Stomach (tissue), 8 donors: ENCODE measurements at regions not wholly inside any gene's neighbourhood (a gene's known extent, or its start where the extent isn't known, plus 50 kb on each side); places are given as distances from the start of the nearest gene placed in this dataset.

Experiments
- DNase-seq, 2 donors: peaks; one replicate each; pipeline versions ENCODE4 v3.0.0 to v3.0.0-alpha.2; 2013 to 2019
- H3K27ac ChIP-seq, 5 donors: fragments of 200-600 bp in 4 of 5; sonication (generic) in 4 of 5; one replicate each; pipeline ENCODE4 v1.5.1; 2013 to 2019; ENCODE audit warnings: mild to moderate bottlenecking in 1 of 5, moderate library complexity in 1 of 5
- H3K27me3 ChIP-seq, 3 donors: fragments of 200-600 bp; sonication (generic); one replicate each; pipeline ENCODE4 v1.5.1; 2017 to 2019; ENCODE audit warnings: mixed run types in 1 of 3
- H3K36me3 ChIP-seq, 4 donors: fragments of 200-600 bp; sonication (generic); 1 replicate in 3 of 4; 2 replicates in 1 of 4; pipeline ENCODE4 v1.5.1; 2016 to 2019
- H3K4me1 ChIP-seq, 4 donors: fragments of 200-600 bp; sonication (generic); one replicate each; pipeline ENCODE4 v1.5.1; 2016 to 2019
- H3K4me3 ChIP-seq, 4 donors: fragments of 200-600 bp; sonication (generic) in 3 of 4; one replicate each; pipeline ENCODE4 v1.5.1; 2016 to 2019; ENCODE audit warnings: mild to moderate bottlenecking in 1 of 4
- H3K9me3 ChIP-seq, 4 donors: fragments of 200-600 bp; sonication (generic); one replicate each; pipeline ENCODE4 v1.5.1; 2016 to 2019
- EP300 ChIP-seq: sonication (generic); formaldehyde crosslinking; IDR thresholded peaks from one replicate; pipeline ENCODE4 v1.6.1; 2017; ENCODE audit warnings: antibody characterized with exemption
- POLR2A ChIP-seq, 4 donors: fragments of 450-650 bp; IDR thresholded peaks; one replicate each; pipeline ENCODE4 v1.6.1; 2016; ENCODE audit warnings: antibody characterized with exemption in 4 of 4, control low read depth in 2 of 4, mild to moderate bottlenecking in 1 of 4, moderate library complexity in 1 of 4
- POLR2AphosphoS5 ChIP-seq, 3 donors: sonication (generic); formaldehyde crosslinking; IDR thresholded peaks; one replicate each; pipeline ENCODE4 v1.6.1; 2016; ENCODE audit warnings: antibody characterized with exemption in 3 of 3
- WGBS, 5 donors: extraction: QIAGEN DNeasy Blood & Tissue Kit in 3 of 5; methylation state at CpG; one replicate each; pipeline versions ENCODE4 v1.1.5 to v1.1.7; 2013 to 2018; 5-methylcytosine and 5-hydroxymethylcytosine counted together
- intact Hi-C: fragments of 100-400 bp; cut with DNase I; formaldehyde crosslinking; loops from one replicate; pipeline ENCODE4 v1.15.1; 2023; ENCODE audit warnings: low total_unique reads
- TF ChIP-seq, protein P1 (sequence below), 7 experiments: fragments of 450-650 bp in 4 of 7; fragments of 200-600 bp in 3 of 7; sonication (generic) in 3 of 7; IDR thresholded peaks; one replicate each; pipeline ENCODE4 v1.5.1; 2016 to 2019; ENCODE audit warnings: antibody characterized with exemption in 7 of 7, control low read depth in 2 of 7, mild to moderate bottlenecking in 1 of 7
- donor health status: healthy with polysubstance abuse.
- donor health status: Bipolar disorder and iron deficiency.
- donor health status: healthy.

DNA sequence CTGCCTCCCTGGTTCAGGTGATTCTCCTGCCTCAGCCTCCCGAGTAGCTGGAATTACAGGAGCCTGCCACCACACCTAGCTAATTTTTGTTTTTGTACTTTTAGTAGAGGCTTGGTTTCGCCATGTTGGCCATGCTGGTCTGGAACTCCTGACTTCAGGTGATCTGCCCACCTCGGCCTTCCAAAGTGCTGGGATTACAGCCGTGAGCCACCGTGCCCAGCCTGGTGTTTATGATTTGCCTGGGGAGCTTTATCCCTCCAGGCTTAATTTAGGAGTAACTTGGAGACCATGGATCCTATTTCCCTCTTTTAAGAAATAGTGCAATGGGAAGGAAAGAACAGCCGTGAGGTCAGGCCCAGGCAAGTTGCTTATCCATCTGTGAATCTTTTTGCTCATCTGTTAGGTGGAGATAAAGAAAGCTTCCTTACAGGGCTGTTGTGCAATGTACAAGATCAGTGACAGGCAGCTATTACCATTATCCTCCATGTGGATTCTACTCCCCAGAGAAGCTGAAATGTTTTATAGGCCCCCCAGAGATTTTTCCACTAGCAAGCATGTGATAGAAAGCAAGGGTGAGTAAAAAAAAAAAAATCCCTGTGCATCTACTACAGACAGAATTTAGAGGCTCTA is 104.9 kb upstream of the MGAT5 start:
- TF ChIP-seq POLR2AphosphoS5 (IDR thresholded peaks at IDR 0.05) (no peak), POLR2A (IDR thresholded peaks at IDR 0.05) (no peak), EP300 (no peak)
- H3K27ac ChIP-seq = no peak overlapping the region
- H3K4me1 ChIP-seq = peaks cover 10 to 22% (median 17%) of the 10 kb centered on the region in 4 donors
- no peaks in the 10 kb centered on the region for H3K27me3 ChIP-seq
- intact Hi-C loops = no loop called here
- no peaks in the 10 kb centered on the region for H3K9me3 ChIP-seq
- H3K36me3 ChIP-seq = peaks cover 0 to 18% (median 3%) of the 10 kb centered on the region in 4 donors
- DNase-seq = no peak
- WGBS, 5 donors = 92 to 98% (median 95%) methylated on average over 6 of the region's 6 CpGs
- no peak overlapping the region for H3K4me3 ChIP-seq

DNA sequence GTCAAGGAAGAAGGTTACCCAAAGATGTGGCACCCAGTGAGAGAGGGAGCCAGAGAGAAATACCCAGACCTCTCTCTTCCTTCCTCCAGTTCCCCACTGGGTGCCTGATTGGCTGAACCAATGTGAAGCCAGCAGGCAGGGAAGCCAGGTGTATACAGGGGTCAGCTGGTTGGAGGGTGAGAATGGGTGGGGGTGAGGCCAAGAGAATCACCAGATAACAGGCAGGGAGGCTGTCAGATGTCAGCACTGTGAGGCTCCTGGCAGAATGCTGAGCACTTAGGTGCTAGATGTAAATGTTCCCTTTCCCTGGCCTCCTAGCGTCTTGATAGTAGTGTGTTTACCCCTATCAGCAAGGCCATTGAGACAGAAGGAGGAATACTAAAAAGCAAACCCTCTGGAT is 104.0 kb upstream of the MGAT5 start:
- intact Hi-C loops = no loop called here
- no peaks in the 10 kb centered on the region for H3K27me3 ChIP-seq
- WGBS, 5 donors = 0 to 67% (median 25%) methylated on average over 1 of the region's 1 CpG
- H3K4me3 ChIP-seq = no peak overlapping the region
- DNase-seq = no peak
- peaks cover 0 to 18% (median 3%) of the 10 kb centered on the region in 4 donors for H3K36me3 ChIP-seq
- TF ChIP-seq, protein P1, sequence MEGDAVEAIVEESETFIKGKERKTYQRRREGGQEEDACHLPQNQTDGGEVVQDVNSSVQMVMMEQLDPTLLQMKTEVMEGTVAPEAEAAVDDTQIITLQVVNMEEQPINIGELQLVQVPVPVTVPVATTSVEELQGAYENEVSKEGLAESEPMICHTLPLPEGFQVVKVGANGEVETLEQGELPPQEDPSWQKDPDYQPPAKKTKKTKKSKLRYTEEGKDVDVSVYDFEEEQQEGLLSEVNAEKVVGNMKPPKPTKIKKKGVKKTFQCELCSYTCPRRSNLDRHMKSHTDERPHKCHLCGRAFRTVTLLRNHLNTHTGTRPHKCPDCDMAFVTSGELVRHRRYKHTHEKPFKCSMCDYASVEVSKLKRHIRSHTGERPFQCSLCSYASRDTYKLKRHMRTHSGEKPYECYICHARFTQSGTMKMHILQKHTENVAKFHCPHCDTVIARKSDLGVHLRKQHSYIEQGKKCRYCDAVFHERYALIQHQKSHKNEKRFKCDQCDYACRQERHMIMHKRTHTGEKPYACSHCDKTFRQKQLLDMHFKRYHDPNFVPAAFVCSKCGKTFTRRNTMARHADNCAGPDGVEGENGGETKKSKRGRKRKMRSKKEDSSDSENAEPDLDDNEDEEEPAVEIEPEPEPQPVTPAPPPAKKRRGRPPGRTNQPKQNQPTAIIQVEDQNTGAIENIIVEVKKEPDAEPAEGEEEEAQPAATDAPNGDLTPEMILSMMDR (IDR thresholded peaks at IDR 0.05) = no peak
- TF ChIP-seq POLR2AphosphoS5 (IDR thresholded peaks at IDR 0.05) = no peak
- no peak for TF ChIP-seq EP300
- no peak for TF ChIP-seq POLR2A (IDR thresholded peaks at IDR 0.05)
- no peaks in the 10 kb centered on the region for H3K9me3 ChIP-seq
- H3K4me1 ChIP-seq = peaks cover 10 to 30% (median 16%) of the 10 kb centered on the region in 4 donors
- no peak overlapping the region for H3K27ac ChIP-seq

DNA sequence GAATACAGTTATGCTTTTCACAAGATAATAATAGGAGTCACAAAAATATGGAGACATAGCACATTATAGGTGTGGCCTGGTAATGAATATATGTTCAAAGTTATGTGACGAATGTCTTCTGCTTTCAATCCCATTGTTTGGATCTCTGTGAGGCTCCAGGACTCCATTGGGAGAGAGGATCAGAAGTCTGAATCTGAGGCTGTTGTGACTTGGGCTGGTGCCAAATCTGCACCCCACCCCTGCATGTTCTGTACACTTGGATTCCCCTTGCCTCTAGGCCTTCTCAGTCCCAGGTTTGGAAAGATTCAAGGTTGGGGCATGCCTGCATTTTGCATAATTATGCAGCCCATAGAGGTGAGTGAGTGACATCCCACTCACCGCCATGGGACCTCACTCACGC is 103.1 kb upstream of the MGAT5 start:
- no peak for TF ChIP-seq POLR2AphosphoS5 (IDR thresholded peaks at IDR 0.05)
- no peak for TF ChIP-seq EP300
- TF ChIP-seq, protein P1 (IDR thresholded peaks at IDR 0.05) = no peak
- no peak for TF ChIP-seq POLR2A (IDR thresholded peaks at IDR 0.05)
- no peaks in the 10 kb centered on the region for H3K27me3 ChIP-seq
- intact Hi-C loops = no loop called here
- H3K27ac ChIP-seq = no peak overlapping the region
- no peak overlapping the region for H3K4me3 ChIP-seq
- WGBS, 5 donors = 84 to 99% (median 96%) methylated on average over 3 of the region's 3 CpGs
- H3K4me1 ChIP-seq = peaks cover 10 to 30% (median 14%) of the 10 kb centered on the region in 4 donors
- no peaks in the 10 kb centered on the region for H3K9me3 ChIP-seq
- DNase-seq = no peak
- peaks cover 0 to 18% (median 3%) of the 10 kb centered on the region in 4 donors for H3K36me3 ChIP-seq

DNA sequence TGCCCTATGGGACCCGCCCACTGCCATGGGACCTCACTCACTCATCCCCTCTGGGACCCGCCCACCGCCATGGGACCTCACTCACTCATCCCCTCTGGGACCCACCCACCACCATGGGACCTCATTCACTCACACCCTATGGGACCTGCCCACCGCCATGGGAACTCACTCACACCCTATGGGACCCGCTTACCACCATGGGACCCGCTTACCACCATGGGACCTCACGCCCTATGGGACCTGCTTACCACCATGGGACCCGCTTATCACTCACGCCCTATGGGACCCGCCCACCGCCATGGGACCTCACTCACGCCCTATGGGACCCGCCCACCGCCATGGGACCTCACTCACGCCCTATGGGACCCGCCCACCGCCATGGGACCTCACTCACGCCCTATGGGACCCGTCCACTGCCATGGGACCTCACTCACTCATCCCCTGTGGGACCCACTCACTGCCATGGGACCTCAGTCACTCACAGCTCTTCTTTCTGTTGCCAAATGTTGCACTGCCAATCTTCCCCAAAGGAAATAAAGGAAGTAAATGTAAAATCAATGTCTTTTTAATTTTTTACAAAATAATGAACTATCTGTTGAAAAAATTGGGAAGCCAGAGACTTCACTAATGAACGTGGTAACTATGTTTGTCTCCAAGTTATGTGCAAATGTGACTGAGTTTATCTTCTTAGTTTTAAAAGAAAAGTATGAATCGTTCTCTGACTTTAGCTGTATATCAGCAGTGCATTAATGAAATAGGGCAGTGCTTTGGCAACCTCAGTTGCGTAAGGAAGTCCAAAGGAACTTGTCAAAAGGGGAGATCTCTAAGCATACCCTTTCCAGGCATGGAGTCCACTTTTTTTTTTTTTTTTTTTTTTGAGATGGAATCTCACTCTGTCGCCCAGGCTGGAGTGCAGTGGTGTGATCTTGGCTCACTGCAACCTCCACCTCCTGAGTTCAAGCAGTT is 101.5 kb upstream of the MGAT5 start:
- TF ChIP-seq POLR2AphosphoS5 (IDR thresholded peaks at IDR 0.05) = no peak
- TF ChIP-seq, protein P1 (IDR thresholded peaks at IDR 0.05) = no peak
- TF ChIP-seq EP300 = no peak
- no peak for TF ChIP-seq POLR2A (IDR thresholded peaks at IDR 0.05)
- 89 to 98% (median 94%) methylated on average over 22 to 23 of the region's 23 CpGs for WGBS, 5 donors
- Histone ChIP-seq H3K27ac (no peak overlapping the region), H3K27me3 (no peaks in the 10 kb centered on the region), H3K9me3 (no peaks in the 10 kb centered on the region), H3K4me1 (peaks cover 0 to 22% (median 4%) of the 10 kb centered on the region in 4 donors), H3K36me3 (peaks cover 0 to 26% (median 3%) of the 10 kb centered on the region in 4 donors), H3K4me3 (no peak overlapping the region)
- intact Hi-C loops = no loop called here
- DNase-seq = no peak
